Parathyroid adenoma (tissue), 2 donors: ENCODE measurements at regions not wholly inside any gene's neighbourhood (a gene's known extent, or its start where the extent isn't known, plus 50 kb on each side); places are given as distances from the start of the nearest gene placed in this dataset.

Experiments
- H2AFZ ChIP-seq: fragments of 300-600 bp; sonication (generic); one replicate; pipeline ENCODE4 v1.7.0; 2017; ENCODE audit warnings: antibody characterized with exemption, mild to moderate bottlenecking
- H3K27ac ChIP-seq: fragments of 300-600 bp; sonication (generic); one replicate; pipeline ENCODE4 v1.7.0; 2017
- H3K27me3 ChIP-seq: fragments of 300-600 bp; sonication (generic); one replicate; pipeline ENCODE4 v1.7.0; 2017; ENCODE audit warnings: low read length; ENCODE audit not compliant: control insufficient read depth, insufficient read depth
- H3K36me3 ChIP-seq: fragments of 300-600 bp; sonication (generic); one replicate; pipeline ENCODE4 v1.7.0; 2017; ENCODE audit warnings: low read length; ENCODE audit not compliant: control insufficient read depth, insufficient read depth
- H3K4me1 ChIP-seq: fragments of 300-600 bp; sonication (generic); one replicate; pipeline ENCODE4 v1.7.0; 2017; ENCODE audit warnings: control low read depth
- H3K4me2 ChIP-seq: fragments of 300-600 bp; sonication (generic); one replicate; pipeline ENCODE4 v1.7.0; 2017; ENCODE audit warnings: low read length
- H3K4me3 ChIP-seq: fragments of 300-600 bp; sonication (generic); one replicate; pipeline ENCODE4 v1.7.0; 2017; ENCODE audit warnings: low read depth, low read length
- H3K79me2 ChIP-seq: fragments of 300-600 bp; sonication (generic); one replicate; pipeline ENCODE4 v1.7.0; 2017; ENCODE audit warnings: control low read depth
- H3K9ac ChIP-seq: fragments of 300-600 bp; sonication (generic); one replicate; pipeline ENCODE4 v1.7.0; 2017; ENCODE audit warnings: mild to moderate bottlenecking
- H3K9me3 ChIP-seq: fragments of 300-600 bp; sonication (generic); one replicate; pipeline ENCODE4 v1.7.0; 2017; ENCODE audit warnings: low read length; ENCODE audit not compliant: control insufficient read depth
- TF ChIP-seq, protein P1 (sequence below): fragments of 300-600 bp; sonication (generic); IDR thresholded peaks from one replicate; pipeline ENCODE4 v1.7.0; 2017; ENCODE audit warnings: antibody characterized with exemption, mild to moderate bottlenecking
- donor health status: primary hyperparathyroidism.

GRCh38 chr2:161028581-161028980 lies 131.6 kb upstream of the TANK start:
- no peaks in the 10 kb centered on the region for H3K79me2 ChIP-seq
- H3K36me3 ChIP-seq = no peaks in the 10 kb centered on the region
- no peak overlapping the region for H3K9ac ChIP-seq
- no peak overlapping the region for H2AFZ ChIP-seq
- TF ChIP-seq, protein P1, sequence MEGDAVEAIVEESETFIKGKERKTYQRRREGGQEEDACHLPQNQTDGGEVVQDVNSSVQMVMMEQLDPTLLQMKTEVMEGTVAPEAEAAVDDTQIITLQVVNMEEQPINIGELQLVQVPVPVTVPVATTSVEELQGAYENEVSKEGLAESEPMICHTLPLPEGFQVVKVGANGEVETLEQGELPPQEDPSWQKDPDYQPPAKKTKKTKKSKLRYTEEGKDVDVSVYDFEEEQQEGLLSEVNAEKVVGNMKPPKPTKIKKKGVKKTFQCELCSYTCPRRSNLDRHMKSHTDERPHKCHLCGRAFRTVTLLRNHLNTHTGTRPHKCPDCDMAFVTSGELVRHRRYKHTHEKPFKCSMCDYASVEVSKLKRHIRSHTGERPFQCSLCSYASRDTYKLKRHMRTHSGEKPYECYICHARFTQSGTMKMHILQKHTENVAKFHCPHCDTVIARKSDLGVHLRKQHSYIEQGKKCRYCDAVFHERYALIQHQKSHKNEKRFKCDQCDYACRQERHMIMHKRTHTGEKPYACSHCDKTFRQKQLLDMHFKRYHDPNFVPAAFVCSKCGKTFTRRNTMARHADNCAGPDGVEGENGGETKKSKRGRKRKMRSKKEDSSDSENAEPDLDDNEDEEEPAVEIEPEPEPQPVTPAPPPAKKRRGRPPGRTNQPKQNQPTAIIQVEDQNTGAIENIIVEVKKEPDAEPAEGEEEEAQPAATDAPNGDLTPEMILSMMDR = no peak
- no peak overlapping the region for H3K4me2 ChIP-seq
- no peaks in the 10 kb centered on the region for H3K4me1 ChIP-seq
- no peak overlapping the region for H3K27ac ChIP-seq
- H3K9me3 ChIP-seq = no peaks in the 10 kb centered on the region
- no peaks in the 10 kb centered on the region for H3K27me3 ChIP-seq
- no peak overlapping the region for H3K4me3 ChIP-seq

GRCh38 chr2:161029321-161029720 lies 130.9 kb upstream of the TANK start:
- TF ChIP-seq, protein P1 = no peak
- H2AFZ ChIP-seq = no peak overlapping the region
- H3K4me3 ChIP-seq = no peak overlapping the region
- no peaks in the 10 kb centered on the region for H3K79me2 ChIP-seq
- no peak overlapping the region for H3K9ac ChIP-seq
- no peaks in the 10 kb centered on the region for H3K27me3 ChIP-seq
- no peaks in the 10 kb centered on the region for H3K9me3 ChIP-seq
- H3K36me3 ChIP-seq = no peaks in the 10 kb centered on the region
- H3K27ac ChIP-seq = no peak overlapping the region
- no peak overlapping the region for H3K4me2 ChIP-seq
- no peaks in the 10 kb centered on the region for H3K4me1 ChIP-seq

DNA sequence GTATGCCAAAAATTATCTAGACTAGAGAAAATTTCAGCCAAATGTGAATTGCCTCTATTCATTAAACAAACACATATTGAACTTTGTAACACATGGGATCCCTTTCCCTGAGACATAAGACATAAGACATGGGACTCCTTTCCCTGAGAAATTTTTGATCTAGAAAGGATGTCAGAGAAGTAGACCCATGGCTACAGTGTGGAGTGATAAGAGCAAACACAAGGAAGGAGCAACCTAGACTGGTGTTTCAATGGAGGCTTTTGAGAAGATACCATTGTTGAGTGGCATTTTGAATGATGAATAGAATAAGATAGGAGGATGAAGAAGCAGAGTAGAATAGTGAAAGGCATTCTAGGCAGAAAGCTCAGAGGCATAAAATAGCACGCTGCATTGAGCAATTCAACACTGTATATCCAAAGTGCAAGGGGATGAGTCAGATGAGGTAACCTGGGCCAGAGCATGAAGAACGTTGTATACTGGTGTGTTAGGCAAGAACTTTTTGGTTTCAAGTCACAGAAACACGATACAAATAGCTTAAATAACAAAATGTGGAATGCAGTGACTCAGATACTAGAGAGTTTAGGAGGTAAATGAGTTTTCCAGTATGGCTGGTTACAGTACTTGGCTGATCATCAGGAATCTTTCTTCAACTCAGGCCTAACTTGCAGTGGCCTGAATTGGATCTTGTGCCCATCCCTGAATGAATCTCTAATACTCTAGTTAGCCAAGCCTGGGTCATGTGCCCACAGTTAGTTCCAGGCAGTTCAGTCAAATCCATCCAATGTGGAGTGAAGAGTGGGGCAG lies 129.8 kb upstream of the TANK start:
- Histone ChIP-seq H3K9me3 (no peaks in the 10 kb centered on the region), H3K36me3 (no peaks in the 10 kb centered on the region), H3K4me3 (no peak overlapping the region), H3K27me3 (no peaks in the 10 kb centered on the region), H3K4me2 (no peak overlapping the region), H3K27ac (no peak overlapping the region), H2AFZ (no peak overlapping the region), H3K9ac (no peak overlapping the region), H3K4me1 (no peaks in the 10 kb centered on the region), H3K79me2 (no peaks in the 10 kb centered on the region)
- TF ChIP-seq, protein P1 = no peak

GRCh38 chr2:161031511-161031910 lies 128.7 kb upstream of the TANK start:
- H3K4me2 ChIP-seq = no peak overlapping the region
- no peaks in the 10 kb centered on the region for H3K9me3 ChIP-seq
- H2AFZ ChIP-seq = no peak overlapping the region
- no peak overlapping the region for H3K4me3 ChIP-seq
- no peaks in the 10 kb centered on the region for H3K4me1 ChIP-seq
- H3K27ac ChIP-seq = no peak overlapping the region
- H3K27me3 ChIP-seq = no peaks in the 10 kb centered on the region
- no peak overlapping the region for H3K9ac ChIP-seq
- TF ChIP-seq, protein P1 = no peak
- H3K79me2 ChIP-seq = no peaks in the 10 kb centered on the region
- no peaks in the 10 kb centered on the region for H3K36me3 ChIP-seq

- no peak overlapping the region for H3K4me3 ChIP-seq
- no peak overlapping the region for H3K9ac ChIP-seq
- no peaks in the 10 kb centered on the region for H3K36me3 ChIP-seq
- H3K27me3 ChIP-seq = no peaks in the 10 kb centered on the region
- H2AFZ ChIP-seq = no peak overlapping the region
- H3K4me1 ChIP-seq = no peaks in the 10 kb centered on the region
- TF ChIP-seq, protein P1 = no peak
- H3K4me2 ChIP-seq = no peak overlapping the region
- H3K27ac ChIP-seq = no peak overlapping the region
- no peaks in the 10 kb centered on the region for H3K9me3 ChIP-seq
- no peaks in the 10 kb centered on the region for H3K79me2 ChIP-seq
Observed at GRCh38 chr2:161032635-161033034, 127.6 kb upstream of the TANK start.
